ENCODE measurements at regions not wholly inside any gene's neighbourhood (a gene's known extent, or its start where the extent isn't known, plus 50 kb on each side); places are given as distances from the start of the nearest gene placed in this dataset.

GRCh38 chr3:65144791-65145351 lies 457.1 kb upstream of the ADAMTS9 start:
- no peak for TF ChIP-seq CTCF (IDR thresholded peaks at IDR 0.05)
- no peak for TF ChIP-seq POLR2A (IDR thresholded peaks at IDR 0.05)
